Right lobe of liver (tissue), 4 donors: ENCODE measurements at regions not wholly inside any gene's neighbourhood (a gene's known extent, or its start where the extent isn't known, plus 50 kb on each side); places are given as distances from the start of the nearest gene placed in this dataset.

Experiments
- POLR2A ChIP-seq: fragments of 450-650 bp; IDR thresholded peaks from one replicate; pipeline ENCODE4 v1.6.1; 2017; ENCODE audit warnings: antibody characterized with exemption, mild to moderate bottlenecking
- TF ChIP-seq, protein P1 (sequence below), 4 donors: fragments of 200-600 bp in 3 of 4; fragments of 450-650 bp in 1 of 4; IDR thresholded peaks; one replicate each; pipeline versions ENCODE4 v1.5.1 to v1.8.0; 2016 to 2022; ENCODE audit warnings: antibody characterized with exemption in 4 of 4, mild to moderate bottlenecking in 2 of 4
- donor health status: DM: no; HTN: no; CAD: no.
- donor health status: DM: no; HTN: no; CAD: no.
- donor health status: DM: no; HTN: yes; CAD: no.

DNA sequence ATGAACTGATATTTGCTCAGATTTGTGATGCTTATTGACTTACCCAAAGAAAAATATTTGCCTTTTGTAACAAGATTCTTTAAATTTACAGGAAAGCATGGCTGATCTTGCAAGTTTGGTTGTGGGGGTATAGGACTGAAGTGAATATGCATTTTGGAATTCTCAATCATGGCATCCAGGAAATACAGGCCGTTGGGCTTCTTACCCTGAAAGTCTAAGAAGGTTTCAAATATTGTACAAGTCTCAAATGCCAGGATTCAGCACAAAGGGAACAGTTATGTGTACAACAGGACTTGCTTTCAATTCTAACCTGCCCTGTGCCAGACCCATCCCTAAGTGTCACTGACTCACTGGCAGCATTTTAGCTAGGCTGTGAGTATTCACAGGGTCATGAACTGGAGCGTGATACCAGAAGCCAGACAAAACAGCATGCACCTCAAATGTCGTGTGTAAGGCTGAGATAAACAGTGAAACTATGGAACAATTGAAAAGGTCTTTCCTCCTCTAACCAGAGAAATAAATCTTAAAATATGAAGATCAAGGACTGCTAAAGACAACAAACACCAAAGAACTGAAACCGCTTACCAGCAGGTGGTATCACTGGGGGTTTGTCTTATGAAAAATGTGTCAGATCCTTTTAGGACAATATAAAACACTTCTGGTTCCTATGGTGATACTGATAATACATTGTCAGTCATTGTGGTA is 168.6 kb upstream of the RGMB start:
- TF ChIP-seq, protein P1, sequence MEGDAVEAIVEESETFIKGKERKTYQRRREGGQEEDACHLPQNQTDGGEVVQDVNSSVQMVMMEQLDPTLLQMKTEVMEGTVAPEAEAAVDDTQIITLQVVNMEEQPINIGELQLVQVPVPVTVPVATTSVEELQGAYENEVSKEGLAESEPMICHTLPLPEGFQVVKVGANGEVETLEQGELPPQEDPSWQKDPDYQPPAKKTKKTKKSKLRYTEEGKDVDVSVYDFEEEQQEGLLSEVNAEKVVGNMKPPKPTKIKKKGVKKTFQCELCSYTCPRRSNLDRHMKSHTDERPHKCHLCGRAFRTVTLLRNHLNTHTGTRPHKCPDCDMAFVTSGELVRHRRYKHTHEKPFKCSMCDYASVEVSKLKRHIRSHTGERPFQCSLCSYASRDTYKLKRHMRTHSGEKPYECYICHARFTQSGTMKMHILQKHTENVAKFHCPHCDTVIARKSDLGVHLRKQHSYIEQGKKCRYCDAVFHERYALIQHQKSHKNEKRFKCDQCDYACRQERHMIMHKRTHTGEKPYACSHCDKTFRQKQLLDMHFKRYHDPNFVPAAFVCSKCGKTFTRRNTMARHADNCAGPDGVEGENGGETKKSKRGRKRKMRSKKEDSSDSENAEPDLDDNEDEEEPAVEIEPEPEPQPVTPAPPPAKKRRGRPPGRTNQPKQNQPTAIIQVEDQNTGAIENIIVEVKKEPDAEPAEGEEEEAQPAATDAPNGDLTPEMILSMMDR (IDR thresholded peaks at IDR 0.05) = no peak
- TF ChIP-seq POLR2A = no peak
